ENCODE measurements at regions not wholly inside any gene's neighbourhood (a gene's known extent, or its start where the extent isn't known, plus 50 kb on each side); places are given as distances from the start of the nearest gene placed in this dataset.

- H3F3A ChIP-seq (ENCODE audit: control insufficient read depth, insufficient read depth), result no peaks in the 10 kb centered on the region
- H3K9me3 ChIP-seq (ENCODE audit: control insufficient read depth, insufficient read depth, low read length), result no peaks in the 10 kb centered on the region
- H3K4me1 ChIP-seq (ENCODE audit: control insufficient read depth, low read length), result no peaks in the 10 kb centered on the region
- H3K4me3 ChIP-seq (ENCODE audit: low read length), result no peak overlapping the region
- no peaks in the 10 kb centered on the region for H3K36me3 ChIP-seq (ENCODE audit: control insufficient read depth, low read length)
- H3K27ac ChIP-seq (ENCODE audit: low read depth, low read length), result no peak overlapping the region
- no peaks in the 10 kb centered on the region for H4K20me1 ChIP-seq (ENCODE audit: control insufficient read depth, insufficient read depth, low read depth, low read length)
- no peaks in the 10 kb centered on the region for H3K79me2 ChIP-seq (ENCODE audit: control insufficient read depth, low read length)
- H3K4me2 ChIP-seq (ENCODE audit: low read length), result no peak overlapping the region
- H3K27me3 ChIP-seq (ENCODE audit: control insufficient read depth, low read length), result no peaks in the 10 kb centered on the region
- no peaks in the 10 kb centered on the region for H3K9me2 ChIP-seq (replicated peaks; ENCODE audit: control insufficient read depth, low read length)
- no peak for TF ChIP-seq EZH2phosphoT487 (IDR thresholded peaks at IDR 0.05; ENCODE audit: borderline replicate concordance, low read length)
These were observed 651.9 kb downstream of the SLC4A3 start for GRCh38 chr2:220279372-220279771.

DNA sequence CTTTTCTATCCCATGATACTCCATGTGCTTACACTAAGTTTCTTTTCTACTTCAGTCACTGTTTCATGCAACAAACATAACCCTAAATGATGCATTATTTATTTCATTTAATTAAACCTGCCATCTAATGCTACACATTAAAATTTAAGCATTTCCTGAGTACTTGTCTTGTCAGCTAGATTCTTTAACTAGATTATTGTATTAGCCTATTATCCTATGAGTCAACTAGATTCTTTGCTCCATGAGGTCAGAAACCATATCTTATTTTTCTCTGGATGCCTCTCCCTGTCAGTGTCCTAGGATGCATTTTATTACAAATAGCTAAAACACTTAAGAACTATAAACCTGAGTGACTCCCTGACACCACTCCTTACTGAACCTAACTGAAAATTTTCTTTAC is 652.4 kb downstream of the SLC4A3 start:
- Histone ChIP-seq H3K36me3 (ENCODE audit: control insufficient read depth, low read length) (no peaks in the 10 kb centered on the region), H3K9me2 (replicated peaks; ENCODE audit: control insufficient read depth, low read length) (no peaks in the 10 kb centered on the region), H3F3A (ENCODE audit: control insufficient read depth, insufficient read depth) (no peaks in the 10 kb centered on the region), H3K4me2 (ENCODE audit: low read length) (no peak overlapping the region), H4K20me1 (ENCODE audit: control insufficient read depth, insufficient read depth, low read depth, low read length) (no peaks in the 10 kb centered on the region), H3K9me3 (ENCODE audit: control insufficient read depth, insufficient read depth, low read length) (no peaks in the 10 kb centered on the region), H3K27ac (ENCODE audit: low read depth, low read length) (no peak overlapping the region), H3K27me3 (ENCODE audit: control insufficient read depth, low read length) (no peaks in the 10 kb centered on the region), H3K79me2 (ENCODE audit: control insufficient read depth, low read length) (no peaks in the 10 kb centered on the region), H3K4me1 (ENCODE audit: control insufficient read depth, low read length) (no peaks in the 10 kb centered on the region), H3K4me3 (ENCODE audit: low read length) (no peak overlapping the region)
- no peak for TF ChIP-seq EZH2phosphoT487 (IDR thresholded peaks at IDR 0.05; ENCODE audit: borderline replicate concordance, low read length)
- TF ChIP-seq CTCF (IDR thresholded peaks at IDR 0.05; ENCODE audit: low read depth, low read length, poor library complexity, severe bottlenecking), result no peak

DNA sequence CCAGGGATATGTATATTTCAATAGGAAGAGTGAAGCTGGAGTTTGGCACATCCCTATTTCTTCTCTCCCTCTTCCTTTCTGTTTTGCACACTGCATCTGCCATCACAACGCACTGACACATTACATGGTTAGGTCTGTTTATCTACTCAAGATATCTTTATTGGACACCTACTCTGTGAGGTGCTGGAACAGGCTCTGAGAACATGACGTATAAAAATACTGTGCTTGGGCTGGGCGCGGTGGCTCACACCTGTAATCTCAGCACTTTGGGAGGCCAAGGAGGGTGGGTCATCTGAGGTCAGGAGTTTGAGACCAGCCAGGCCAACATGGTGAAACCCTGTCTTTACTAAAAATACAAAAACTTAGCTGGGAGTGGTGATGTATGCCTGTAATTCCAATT is 653.3 kb downstream of the SLC4A3 start:
- Histone ChIP-seq H3F3A (ENCODE audit: control insufficient read depth, insufficient read depth) (no peaks in the 10 kb centered on the region), H3K9me3 (ENCODE audit: control insufficient read depth, insufficient read depth, low read length) (no peaks in the 10 kb centered on the region), H4K20me1 (ENCODE audit: control insufficient read depth, insufficient read depth, low read depth, low read length) (no peaks in the 10 kb centered on the region), H3K9me2 (replicated peaks; ENCODE audit: control insufficient read depth, low read length) (no peaks in the 10 kb centered on the region), H3K4me2 (ENCODE audit: low read length) (no peak overlapping the region), H3K79me2 (ENCODE audit: control insufficient read depth, low read length) (no peaks in the 10 kb centered on the region), H3K4me3 (ENCODE audit: low read length) (no peak overlapping the region), H3K4me1 (ENCODE audit: control insufficient read depth, low read length) (no peaks in the 10 kb centered on the region), H3K27ac (ENCODE audit: low read depth, low read length) (no peak overlapping the region), H3K36me3 (ENCODE audit: control insufficient read depth, low read length) (no peaks in the 10 kb centered on the region), H3K27me3 (ENCODE audit: control insufficient read depth, low read length) (no peaks in the 10 kb centered on the region)
- TF ChIP-seq CTCF (IDR thresholded peaks at IDR 0.05; ENCODE audit: low read depth, low read length, poor library complexity, severe bottlenecking) (no peak), EZH2phosphoT487 (IDR thresholded peaks at IDR 0.05; ENCODE audit: borderline replicate concordance, low read length) (no peak)

GRCh38 chr2:220281771-220282170 is 654.3 kb downstream of the SLC4A3 start:
- H3K4me3 ChIP-seq (ENCODE audit: low read length), result no peak overlapping the region
- H3K9me3 ChIP-seq (ENCODE audit: control insufficient read depth, insufficient read depth, low read length), result no peaks in the 10 kb centered on the region
- TF ChIP-seq EZH2phosphoT487 (IDR thresholded peaks at IDR 0.05; ENCODE audit: borderline replicate concordance, low read length), result no peak
- TF ChIP-seq CTCF (IDR thresholded peaks at IDR 0.05; ENCODE audit: low read depth, low read length, poor library complexity, severe bottlenecking), result no peak
- H3K9me2 ChIP-seq (replicated peaks; ENCODE audit: control insufficient read depth, low read length), result no peaks in the 10 kb centered on the region
- H3K27me3 ChIP-seq (ENCODE audit: control insufficient read depth, low read length), result no peaks in the 10 kb centered on the region
- no peak overlapping the region for H3K27ac ChIP-seq (ENCODE audit: low read depth, low read length)
- no peaks in the 10 kb centered on the region for H3K79me2 ChIP-seq (ENCODE audit: control insufficient read depth, low read length)
- no peaks in the 10 kb centered on the region for H3F3A ChIP-seq (ENCODE audit: control insufficient read depth, insufficient read depth)
- H4K20me1 ChIP-seq (ENCODE audit: control insufficient read depth, insufficient read depth, low read depth, low read length), result no peaks in the 10 kb centered on the region
- H3K4me1 ChIP-seq (ENCODE audit: control insufficient read depth, low read length), result no peaks in the 10 kb centered on the region
- no peaks in the 10 kb centered on the region for H3K36me3 ChIP-seq (ENCODE audit: control insufficient read depth, low read length)
- H3K4me2 ChIP-seq (ENCODE audit: low read length), result no peak overlapping the region
